ENCODE measurements at regions not wholly inside any gene's neighbourhood (a gene's known extent, or its start where the extent isn't known, plus 50 kb on each side); places are given as distances from the start of the nearest gene placed in this dataset.

- in situ Hi-C loops (cut with MboI; ENCODE audit: low sequenced_read_pairs in 4 of 4) = no loop called here
- ATAC-seq (no peak), DNase-seq (no peak)
- no peaks in the 10 kb centered on the region for H3K4me1 ChIP-seq
- H3K36me3 ChIP-seq = no peaks in the 10 kb centered on the region
- H3K4me3 ChIP-seq = no peak overlapping the region
- TF ChIP-seq POLR2A (IDR thresholded peaks at IDR 0.05) = no peak
- TF ChIP-seq, protein P1, sequence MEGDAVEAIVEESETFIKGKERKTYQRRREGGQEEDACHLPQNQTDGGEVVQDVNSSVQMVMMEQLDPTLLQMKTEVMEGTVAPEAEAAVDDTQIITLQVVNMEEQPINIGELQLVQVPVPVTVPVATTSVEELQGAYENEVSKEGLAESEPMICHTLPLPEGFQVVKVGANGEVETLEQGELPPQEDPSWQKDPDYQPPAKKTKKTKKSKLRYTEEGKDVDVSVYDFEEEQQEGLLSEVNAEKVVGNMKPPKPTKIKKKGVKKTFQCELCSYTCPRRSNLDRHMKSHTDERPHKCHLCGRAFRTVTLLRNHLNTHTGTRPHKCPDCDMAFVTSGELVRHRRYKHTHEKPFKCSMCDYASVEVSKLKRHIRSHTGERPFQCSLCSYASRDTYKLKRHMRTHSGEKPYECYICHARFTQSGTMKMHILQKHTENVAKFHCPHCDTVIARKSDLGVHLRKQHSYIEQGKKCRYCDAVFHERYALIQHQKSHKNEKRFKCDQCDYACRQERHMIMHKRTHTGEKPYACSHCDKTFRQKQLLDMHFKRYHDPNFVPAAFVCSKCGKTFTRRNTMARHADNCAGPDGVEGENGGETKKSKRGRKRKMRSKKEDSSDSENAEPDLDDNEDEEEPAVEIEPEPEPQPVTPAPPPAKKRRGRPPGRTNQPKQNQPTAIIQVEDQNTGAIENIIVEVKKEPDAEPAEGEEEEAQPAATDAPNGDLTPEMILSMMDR (IDR thresholded peaks at IDR 0.05 in 4 of 5, conservative IDR thresholded peaks at IDR 0.05 in 1 of 5) = no peak
- no peak overlapping the region for H3K27ac ChIP-seq
- H3K27me3 ChIP-seq = no peaks in the 10 kb centered on the region
- intact Hi-C loops (cut with DNase I; ENCODE audit: low total_unique reads) = no loop called here
- no peaks in the 10 kb centered on the region for H3K9me3 ChIP-seq
Observed at GRCh38 chr5:33369485-33370465, 71.0 kb upstream of the TARS1 start.

DNA sequence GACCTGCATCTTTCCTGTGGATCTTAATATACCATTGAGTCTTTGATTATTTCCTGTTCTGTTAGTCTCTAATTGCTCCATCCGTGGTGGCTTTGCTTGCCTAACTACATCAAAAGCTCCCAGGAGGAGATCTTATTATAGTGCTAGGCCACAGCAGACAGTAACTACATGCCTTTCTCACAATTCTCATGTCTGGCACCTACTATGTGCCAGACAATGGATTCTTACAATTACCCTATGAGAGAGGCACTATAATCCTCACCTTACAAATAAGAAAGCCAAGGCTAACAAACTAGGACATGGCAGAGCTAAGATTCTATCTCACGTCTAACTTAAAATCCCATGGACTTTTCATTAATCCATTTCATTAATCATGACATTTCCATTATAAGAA lies 70.3 kb upstream of the TARS1 start:
- no peak for ATAC-seq
- H3K27me3 ChIP-seq = no peaks in the 10 kb centered on the region
- no peak for DNase-seq
- TF ChIP-seq POLR2A (IDR thresholded peaks at IDR 0.05) = no peak
- TF ChIP-seq, protein P1 (IDR thresholded peaks at IDR 0.05 in 4 of 5, conservative IDR thresholded peaks at IDR 0.05 in 1 of 5) = no peak
- H3K4me3 ChIP-seq = no peak overlapping the region
- no peak overlapping the region for H3K27ac ChIP-seq
- intact Hi-C loops (cut with DNase I; ENCODE audit: low total_unique reads) = no loop called here
- no peaks in the 10 kb centered on the region for H3K9me3 ChIP-seq
- H3K36me3 ChIP-seq = no peaks in the 10 kb centered on the region
- in situ Hi-C loops (cut with MboI; ENCODE audit: low sequenced_read_pairs in 4 of 4) = no loop called here
- H3K4me1 ChIP-seq = no peaks in the 10 kb centered on the region

- Histone ChIP-seq H3K27ac (no peak overlapping the region), H3K27me3 (no peaks in the 10 kb centered on the region), H3K36me3 (no peaks in the 10 kb centered on the region), H3K9me3 (no peaks in the 10 kb centered on the region), H3K4me3 (no peak overlapping the region), H3K4me1 (no peaks in the 10 kb centered on the region)
- in situ Hi-C loops (cut with MboI; ENCODE audit: low sequenced_read_pairs in 4 of 4) = no loop called here
- TF ChIP-seq POLR2A (IDR thresholded peaks at IDR 0.05) = no peak
- TF ChIP-seq, protein P1 (IDR thresholded peaks at IDR 0.05 in 4 of 5, conservative IDR thresholded peaks at IDR 0.05 in 1 of 5) = no peak
- ATAC-seq (no peak), DNase-seq (no peak)
- intact Hi-C loops (cut with DNase I; ENCODE audit: low total_unique reads) = no loop called here
Observed at GRCh38 chr5:33371660-33372059, 69.1 kb upstream of the TARS1 start.

DNA sequence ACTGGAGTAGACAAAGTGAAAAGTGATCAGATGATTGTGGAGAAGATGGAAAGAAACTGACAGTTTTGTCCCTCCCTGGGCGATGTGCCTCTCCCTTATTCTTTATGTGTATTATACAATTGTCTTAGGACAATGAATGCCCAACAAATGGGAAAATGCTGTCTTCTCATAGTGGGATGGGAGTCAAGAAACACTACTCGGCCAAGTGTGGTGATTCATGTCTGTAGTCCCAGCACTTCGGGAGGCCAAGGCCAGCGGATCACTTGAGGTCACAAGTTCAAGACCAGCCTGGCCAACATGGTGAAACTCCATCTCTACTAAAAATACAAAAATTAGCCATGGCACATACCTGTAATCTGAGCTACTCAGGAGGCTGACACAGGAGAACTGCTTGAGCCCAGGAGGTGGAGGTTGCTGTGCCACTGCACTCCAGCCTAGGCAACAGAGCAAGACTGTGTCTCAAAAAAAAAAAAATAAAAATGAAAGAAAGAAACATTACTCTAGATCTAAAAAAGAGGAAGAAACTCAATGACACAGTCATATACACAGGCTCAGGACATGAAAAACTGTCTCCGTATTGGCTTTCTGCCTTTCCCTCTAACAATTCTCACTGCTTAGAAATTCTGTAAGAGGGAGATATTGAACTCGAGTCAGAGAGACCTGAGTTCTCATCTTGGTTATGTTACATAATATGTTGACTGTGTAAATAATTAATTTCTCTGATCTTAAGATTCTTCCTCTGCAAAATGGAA lies 67.9 kb upstream of the TARS1 start:
- no peaks in the 10 kb centered on the region for H3K9me3 ChIP-seq
- no peaks in the 10 kb centered on the region for H3K27me3 ChIP-seq
- in situ Hi-C loops (cut with MboI; ENCODE audit: low sequenced_read_pairs in 4 of 4) = no loop called here
- H3K4me3 ChIP-seq = no peak overlapping the region
- no peak for ATAC-seq
- TF ChIP-seq, protein P1 (IDR thresholded peaks at IDR 0.05 in 4 of 5, conservative IDR thresholded peaks at IDR 0.05 in 1 of 5) = no peak
- no peak for TF ChIP-seq POLR2A (IDR thresholded peaks at IDR 0.05)
- intact Hi-C loops (cut with DNase I; ENCODE audit: low total_unique reads) = no loop called here
- DNase-seq = no peak
- no peak overlapping the region for H3K27ac ChIP-seq
- no peaks in the 10 kb centered on the region for H3K4me1 ChIP-seq
- no peaks in the 10 kb centered on the region for H3K36me3 ChIP-seq
